ENCODE measurements at regions not wholly inside any gene's neighbourhood (a gene's known extent, or its start where the extent isn't known, plus 50 kb on each side); places are given as distances from the start of the nearest gene placed in this dataset.

DNA sequence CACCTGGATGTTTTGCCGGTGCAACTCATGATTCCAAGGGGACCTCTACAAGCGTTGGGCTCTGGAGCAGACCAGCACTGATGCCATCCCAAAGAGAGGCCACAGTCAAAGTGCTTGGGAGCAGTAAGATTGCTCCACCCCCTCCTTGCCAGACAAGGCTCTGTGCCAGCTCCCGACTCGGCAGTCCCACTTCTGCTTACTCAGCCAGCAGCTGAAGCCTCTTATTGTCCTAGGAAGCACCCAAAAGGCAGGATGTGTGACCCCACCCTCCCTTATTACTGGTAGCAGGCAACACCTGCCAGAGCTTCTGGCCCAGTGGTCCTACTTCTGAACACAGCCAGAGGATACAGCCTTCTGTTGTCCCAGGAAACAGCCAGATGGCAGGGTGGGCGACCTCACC is 614.2 kb downstream of the TENT5A start:
- TF ChIP-seq, protein P1, sequence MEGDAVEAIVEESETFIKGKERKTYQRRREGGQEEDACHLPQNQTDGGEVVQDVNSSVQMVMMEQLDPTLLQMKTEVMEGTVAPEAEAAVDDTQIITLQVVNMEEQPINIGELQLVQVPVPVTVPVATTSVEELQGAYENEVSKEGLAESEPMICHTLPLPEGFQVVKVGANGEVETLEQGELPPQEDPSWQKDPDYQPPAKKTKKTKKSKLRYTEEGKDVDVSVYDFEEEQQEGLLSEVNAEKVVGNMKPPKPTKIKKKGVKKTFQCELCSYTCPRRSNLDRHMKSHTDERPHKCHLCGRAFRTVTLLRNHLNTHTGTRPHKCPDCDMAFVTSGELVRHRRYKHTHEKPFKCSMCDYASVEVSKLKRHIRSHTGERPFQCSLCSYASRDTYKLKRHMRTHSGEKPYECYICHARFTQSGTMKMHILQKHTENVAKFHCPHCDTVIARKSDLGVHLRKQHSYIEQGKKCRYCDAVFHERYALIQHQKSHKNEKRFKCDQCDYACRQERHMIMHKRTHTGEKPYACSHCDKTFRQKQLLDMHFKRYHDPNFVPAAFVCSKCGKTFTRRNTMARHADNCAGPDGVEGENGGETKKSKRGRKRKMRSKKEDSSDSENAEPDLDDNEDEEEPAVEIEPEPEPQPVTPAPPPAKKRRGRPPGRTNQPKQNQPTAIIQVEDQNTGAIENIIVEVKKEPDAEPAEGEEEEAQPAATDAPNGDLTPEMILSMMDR (conservative IDR thresholded peaks at IDR 0.05; ENCODE audit: low read depth, low read length): no peak
- no peak for TF ChIP-seq EZH2 (IDR thresholded peaks at IDR 0.05; ENCODE audit: borderline replicate concordance, low read depth, low read length, poor library complexity, severe bottlenecking)
